B cell (primary cell): ENCODE measurements at regions not wholly inside any gene's neighbourhood (a gene's known extent, or its start where the extent isn't known, plus 50 kb on each side); places are given as distances from the start of the nearest gene placed in this dataset.

Source experiments
- EZH2 ChIP-seq: IDR thresholded peaks from 2 replicates; pipeline ENCODE4 v1.6.1; 2012; ENCODE audit warnings: borderline replicate concordance, low read depth, mild to moderate bottlenecking, moderate library complexity, low read length; ENCODE audit not compliant: insufficient read depth, poor library complexity, severe bottlenecking
- TF ChIP-seq, protein P1 (sequence below): fragments of 200-600 bp; IDR thresholded peaks from one replicate; pipeline ENCODE4 v1.8.0; 2022; ENCODE audit warnings: antibody characterized with exemption, mild to moderate bottlenecking

DNA sequence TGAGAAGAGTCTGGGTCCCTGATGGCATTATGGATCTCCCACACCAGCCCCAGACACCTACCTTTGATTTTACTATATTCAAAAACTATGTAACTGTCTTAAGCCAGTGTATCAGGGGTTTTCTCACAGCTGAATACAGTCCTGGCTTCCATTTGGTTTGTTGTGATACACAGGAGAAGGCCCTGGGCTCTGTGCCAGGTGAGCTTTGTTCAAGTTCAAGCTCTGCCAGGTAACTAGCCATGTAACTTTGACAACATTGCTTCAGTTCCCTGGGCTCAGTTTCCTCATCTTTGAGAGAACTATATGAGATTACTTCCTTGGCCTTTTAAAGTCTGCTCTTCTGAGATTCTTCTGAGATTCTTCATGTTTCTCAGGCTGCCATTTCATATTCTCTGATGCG, 327.5 kb upstream of the TENM4 start:
- TF ChIP-seq, protein P1, sequence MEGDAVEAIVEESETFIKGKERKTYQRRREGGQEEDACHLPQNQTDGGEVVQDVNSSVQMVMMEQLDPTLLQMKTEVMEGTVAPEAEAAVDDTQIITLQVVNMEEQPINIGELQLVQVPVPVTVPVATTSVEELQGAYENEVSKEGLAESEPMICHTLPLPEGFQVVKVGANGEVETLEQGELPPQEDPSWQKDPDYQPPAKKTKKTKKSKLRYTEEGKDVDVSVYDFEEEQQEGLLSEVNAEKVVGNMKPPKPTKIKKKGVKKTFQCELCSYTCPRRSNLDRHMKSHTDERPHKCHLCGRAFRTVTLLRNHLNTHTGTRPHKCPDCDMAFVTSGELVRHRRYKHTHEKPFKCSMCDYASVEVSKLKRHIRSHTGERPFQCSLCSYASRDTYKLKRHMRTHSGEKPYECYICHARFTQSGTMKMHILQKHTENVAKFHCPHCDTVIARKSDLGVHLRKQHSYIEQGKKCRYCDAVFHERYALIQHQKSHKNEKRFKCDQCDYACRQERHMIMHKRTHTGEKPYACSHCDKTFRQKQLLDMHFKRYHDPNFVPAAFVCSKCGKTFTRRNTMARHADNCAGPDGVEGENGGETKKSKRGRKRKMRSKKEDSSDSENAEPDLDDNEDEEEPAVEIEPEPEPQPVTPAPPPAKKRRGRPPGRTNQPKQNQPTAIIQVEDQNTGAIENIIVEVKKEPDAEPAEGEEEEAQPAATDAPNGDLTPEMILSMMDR: no peak
- TF ChIP-seq EZH2: no peak
